Mesendoderm (in vitro differentiated cells): ENCODE measurements at regions not wholly inside any gene's neighbourhood (a gene's known extent, or its start where the extent isn't known, plus 50 kb on each side); places are given as distances from the start of the nearest gene placed in this dataset.

Source experiments
- DNase-seq: peaks from one replicate; pipeline ENCODE4 v3.0.0; 2013
- H2AK5ac ChIP-seq: 2 replicates; pipeline ENCODE4 v1.6.1; 2013; ENCODE audit warnings: low read length, inconsistent platforms
- H2BK120ac ChIP-seq: 2 replicates; pipeline ENCODE4 v1.6.1; 2013; ENCODE audit warnings: low read depth, mild to moderate bottlenecking, low read length, moderate library complexity, mixed read lengths
- H2BK15ac ChIP-seq: replicated peaks from 2 replicates; pipeline ENCODE4 v1.6.1; 2013; ENCODE audit warnings: low read depth, mild to moderate bottlenecking, moderate library complexity
- H2BK5ac ChIP-seq: 2 replicates; pipeline ENCODE4 v1.6.1; 2013; ENCODE audit warnings: low read length, inconsistent platforms
- H3K18ac ChIP-seq: 2 replicates; pipeline ENCODE4 v1.6.1; 2013; ENCODE audit warnings: mild to moderate bottlenecking, low read length, mixed read lengths
- H3K23ac ChIP-seq: one replicate; pipeline ENCODE4 v1.6.1; 2013; ENCODE audit warnings: low read length
- H3K27ac ChIP-seq: 2 replicates; pipeline ENCODE4 v1.5.1; 2013; ENCODE audit warnings: low read depth, mild to moderate bottlenecking, inconsistent platforms, low read length, moderate library complexity
- H3K27me3 ChIP-seq: 2 replicates; pipeline ENCODE4 v1.6.1; 2013; ENCODE audit warnings: low read length, control low read depth, mild to moderate bottlenecking, inconsistent platforms; ENCODE audit not compliant: insufficient read depth, poor library complexity
- H3K36me3 ChIP-seq: 2 replicates; pipeline ENCODE4 v1.6.1; 2013; ENCODE audit warnings: low read length, inconsistent platforms; ENCODE audit not compliant: control insufficient read depth, insufficient read depth
- H3K4ac ChIP-seq: one replicate; pipeline ENCODE4 v1.6.1; 2013; ENCODE audit warnings: low read depth, mild to moderate bottlenecking, low read length, moderate library complexity
- H3K4me1 ChIP-seq: 2 replicates; pipeline ENCODE4 v1.6.1; 2013; ENCODE audit warnings: low read depth, low read length, inconsistent platforms; ENCODE audit not compliant: control insufficient read depth
- H3K4me2 ChIP-seq: 2 replicates; pipeline ENCODE4 v1.6.1; 2013; ENCODE audit warnings: low read length
- H3K4me3 ChIP-seq: 2 replicates; pipeline ENCODE4 v1.5.1; 2013; ENCODE audit warnings: mild to moderate bottlenecking, low read length
- H3K56ac ChIP-seq: one replicate; pipeline ENCODE4 v1.6.1; 2013; ENCODE audit warnings: low read length
- H3K79me1 ChIP-seq: 2 replicates; pipeline ENCODE4 v1.6.1; 2013; ENCODE audit warnings: low read length, inconsistent platforms
- H3K79me2 ChIP-seq: 2 replicates; pipeline ENCODE4 v1.6.1; 2013; ENCODE audit warnings: mild to moderate bottlenecking, low read length; ENCODE audit not compliant: control insufficient read depth, insufficient read depth
- H3K9ac ChIP-seq: 2 replicates; pipeline ENCODE4 v1.6.1; 2013; ENCODE audit warnings: low read length, inconsistent platforms
- H4K5ac ChIP-seq: one replicate; pipeline ENCODE4 v1.6.1; 2013; ENCODE audit warnings: low read length
- H4K8ac ChIP-seq: one replicate; pipeline ENCODE4 v1.6.1; 2013; ENCODE audit warnings: low read depth, mild to moderate bottlenecking, control low read depth, low read length, moderate library complexity
- WGBS: extraction: QIAGEN DNeasy Blood & Tissue Kit; methylation state at CpG from one replicate; pipeline ENCODE4 v1.1.7; 2013; ENCODE audit warnings: low lambda C conversion rate, missing lambda C conversion rate; ENCODE audit not compliant: insufficient coverage; ENCODE audit errors: extremely low coverage; 5-methylcytosine and 5-hydroxymethylcytosine counted together

- H3K79me2 ChIP-seq, result no peaks in the 10 kb centered on the region
- H3K4me2 ChIP-seq, result no peak overlapping the region
- no peak overlapping the region for H2BK15ac ChIP-seq
- H2BK120ac ChIP-seq, result no peak overlapping the region
- no peak overlapping the region for H3K56ac ChIP-seq
- H3K4ac ChIP-seq, result no peak overlapping the region
- DNase-seq, result no peak
- H2AK5ac ChIP-seq, result no peak overlapping the region
- H3K27me3 ChIP-seq, result no peaks in the 10 kb centered on the region
- H3K27ac ChIP-seq, result no peak overlapping the region
- no peaks in the 10 kb centered on the region for H3K36me3 ChIP-seq
- no peak overlapping the region for H3K4me3 ChIP-seq
- H3K18ac ChIP-seq, result no peak overlapping the region
- WGBS, result no CpG with 5 or more reads among the region's 15 CpGs
- no peak overlapping the region for H4K8ac ChIP-seq
- no peak overlapping the region for H4K5ac ChIP-seq
- H3K4me1 ChIP-seq, result no peaks in the 10 kb centered on the region
- no peak overlapping the region for H3K9ac ChIP-seq
- H2BK5ac ChIP-seq, result no peak overlapping the region
- no peak overlapping the region for H3K23ac ChIP-seq
- no peaks in the 10 kb centered on the region for H3K79me1 ChIP-seq
Measured at GRCh38 chr16:35732046-35732810, 2272.8 kb downstream of the TP53TG3F start.

GRCh38 chr16:35733278-35733965, 2274.0 kb downstream of the TP53TG3F start:
- Histone ChIP-seq H3K4ac (no peak overlapping the region), H4K8ac (no peak overlapping the region), H3K18ac (no peak overlapping the region), H3K27ac (no peak overlapping the region), H3K27me3 (no peaks in the 10 kb centered on the region), H3K4me2 (no peak overlapping the region), H2BK15ac (no peak overlapping the region), H2BK5ac (no peak overlapping the region), H3K23ac (no peak overlapping the region), H3K4me1 (no peaks in the 10 kb centered on the region), H2AK5ac (no peak overlapping the region), H3K4me3 (no peak overlapping the region), H3K9ac (no peak overlapping the region), H3K79me2 (no peaks in the 10 kb centered on the region), H2BK120ac (no peak overlapping the region), H4K5ac (no peak overlapping the region), H3K56ac (no peak overlapping the region), H3K36me3 (no peaks in the 10 kb centered on the region), H3K79me1 (no peaks in the 10 kb centered on the region)
- no CpG with 5 or more reads among the region's 3 CpGs for WGBS
- DNase-seq, result no peak

- Histone ChIP-seq H3K27ac (no peak overlapping the region), H4K5ac (no peak overlapping the region), H3K4me1 (no peaks in the 10 kb centered on the region), H3K27me3 (no peaks in the 10 kb centered on the region), H4K8ac (no peak overlapping the region), H3K56ac (no peak overlapping the region), H3K4me2 (no peak overlapping the region), H3K79me1 (no peaks in the 10 kb centered on the region), H3K36me3 (no peaks in the 10 kb centered on the region), H2AK5ac (no peak overlapping the region), H2BK5ac (no peak overlapping the region), H3K4me3 (no peak overlapping the region), H3K23ac (no peak overlapping the region), H2BK15ac (no peak overlapping the region), H3K18ac (no peak overlapping the region), H2BK120ac (no peak overlapping the region), H3K4ac (no peak overlapping the region), H3K9ac (no peak overlapping the region), H3K79me2 (no peaks in the 10 kb centered on the region)
- no peak for DNase-seq
- WGBS, result no CpG with 5 or more reads among the region's 18 CpGs
Measured at GRCh38 chr16:35733971-35734702, 2274.7 kb downstream of the TP53TG3F start.

GRCh38 chr16:35734728-35735402, 2275.5 kb downstream of the TP53TG3F start:
- no peak overlapping the region for H2BK5ac ChIP-seq
- H3K9ac ChIP-seq, result no peak overlapping the region
- H3K79me1 ChIP-seq, result no peaks in the 10 kb centered on the region
- DNase-seq, result no peak
- no peaks in the 10 kb centered on the region for H3K27me3 ChIP-seq
- H2AK5ac ChIP-seq, result no peak overlapping the region
- H3K4ac ChIP-seq, result no peak overlapping the region
- no peak overlapping the region for H4K8ac ChIP-seq
- H3K4me3 ChIP-seq, result no peak overlapping the region
- no peaks in the 10 kb centered on the region for H3K36me3 ChIP-seq
- no peak overlapping the region for H2BK120ac ChIP-seq
- no peaks in the 10 kb centered on the region for H3K79me2 ChIP-seq
- H3K56ac ChIP-seq, result no peak overlapping the region
- no peak overlapping the region for H3K27ac ChIP-seq
- no peak overlapping the region for H2BK15ac ChIP-seq
- H3K4me1 ChIP-seq, result no peaks in the 10 kb centered on the region
- no peak overlapping the region for H3K23ac ChIP-seq
- H3K4me2 ChIP-seq, result no peak overlapping the region
- H4K5ac ChIP-seq, result no peak overlapping the region
- no peak overlapping the region for H3K18ac ChIP-seq
- no CpG with 5 or more reads among the region's 18 CpGs for WGBS

GRCh38 chr16:35735403-35736251, 2276.2 kb downstream of the TP53TG3F start:
- no peaks in the 10 kb centered on the region for H3K27me3 ChIP-seq
- no peak overlapping the region for H3K23ac ChIP-seq
- no peak overlapping the region for H3K56ac ChIP-seq
- H3K27ac ChIP-seq, result no peak overlapping the region
- no CpG with 5 or more reads among the region's 27 CpGs for WGBS
- H3K79me1 ChIP-seq, result no peaks in the 10 kb centered on the region
- DNase-seq, result no peak
- H2BK5ac ChIP-seq, result no peak overlapping the region
- H3K36me3 ChIP-seq, result no peaks in the 10 kb centered on the region
- no peak overlapping the region for H3K18ac ChIP-seq
- no peak overlapping the region for H2BK15ac ChIP-seq
- no peak overlapping the region for H4K5ac ChIP-seq
- no peak overlapping the region for H2BK120ac ChIP-seq
- no peak overlapping the region for H3K4me2 ChIP-seq
- no peak overlapping the region for H3K4ac ChIP-seq
- no peak overlapping the region for H2AK5ac ChIP-seq
- no peak overlapping the region for H3K4me3 ChIP-seq
- H3K9ac ChIP-seq, result no peak overlapping the region
- no peaks in the 10 kb centered on the region for H3K79me2 ChIP-seq
- no peak overlapping the region for H4K8ac ChIP-seq
- no peaks in the 10 kb centered on the region for H3K4me1 ChIP-seq
